CD4-positive, alpha-beta T cell treated with Interferon gamma for 1 hour (primary cell): ENCODE measurements at regions not wholly inside any gene's neighbourhood (a gene's known extent, or its start where the extent isn't known, plus 50 kb on each side); places are given as distances from the start of the nearest gene placed in this dataset.

Source experiments
- DNase-seq: peaks from one replicate; pipeline ENCODE4 v3.0.0-alpha.2; 2020

- DNase-seq, result no peak
Observed at GRCh38 chr20:11776687-11777086, 141.0 kb upstream of the BTBD3 start.

- DNase-seq, result no peak
Observed at GRCh38 chr20:11777387-11778205, 140.1 kb upstream of the BTBD3 start.

DNA sequence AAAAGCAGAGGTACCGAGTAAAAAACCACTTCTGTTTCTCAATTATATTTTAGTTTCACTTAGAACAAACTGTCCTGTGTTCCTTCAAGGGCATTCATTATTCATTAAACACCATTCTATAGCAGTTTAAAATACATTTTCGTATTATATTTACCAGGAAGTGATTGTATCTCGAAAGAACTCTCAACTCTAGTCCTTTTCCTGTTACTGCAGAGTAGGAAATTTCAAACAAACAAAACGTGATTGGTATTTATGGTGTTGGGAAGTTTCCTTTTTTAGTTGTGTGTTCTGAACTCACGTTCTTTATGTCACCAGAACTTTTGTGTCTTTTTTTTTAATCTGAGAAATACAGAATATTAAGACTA lies 139.5 kb upstream of the BTBD3 start:
- no peak for DNase-seq

GRCh38 chr20:11780765-11781369 lies 136.8 kb upstream of the BTBD3 start:
- no peak for DNase-seq

- no peak for DNase-seq
Observed at GRCh38 chr20:11783102-11783850, 134.4 kb upstream of the BTBD3 start.

- DNase-seq, result no peak
Observed at GRCh38 chr20:11785885-11786507, 131.7 kb upstream of the BTBD3 start.

- no peak for DNase-seq
Observed at GRCh38 chr20:11790046-11790445, 127.6 kb upstream of the BTBD3 start.

- DNase-seq, result no peak
Observed at GRCh38 chr20:11791316-11791715, 126.4 kb upstream of the BTBD3 start.

- no peak for DNase-seq
Observed at GRCh38 chr20:11791835-11792567, 125.7 kb upstream of the BTBD3 start.

- no peak for DNase-seq
Observed at GRCh38 chr20:11792568-11792953, 125.1 kb upstream of the BTBD3 start.

DNA sequence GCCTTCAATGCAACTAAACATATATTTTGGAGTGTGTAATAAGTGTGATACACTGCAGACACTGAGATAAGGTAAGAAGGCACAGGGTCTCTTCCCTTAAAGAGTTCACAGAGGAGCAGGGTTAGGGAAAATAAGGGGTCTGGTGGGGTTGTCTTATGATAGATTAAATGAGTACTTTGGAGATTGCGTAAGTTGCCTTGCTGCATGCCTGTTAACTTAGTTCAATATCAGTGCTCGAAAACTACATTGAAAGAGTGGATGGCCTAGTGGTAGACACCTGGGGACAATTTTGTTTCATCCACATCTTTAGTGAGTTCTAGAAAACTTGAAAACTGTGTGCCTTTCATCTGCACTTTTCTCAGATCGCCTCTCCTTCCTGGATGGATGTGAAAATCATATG lies 123.2 kb upstream of the BTBD3 start:
- DNase-seq, result no peak

DNA sequence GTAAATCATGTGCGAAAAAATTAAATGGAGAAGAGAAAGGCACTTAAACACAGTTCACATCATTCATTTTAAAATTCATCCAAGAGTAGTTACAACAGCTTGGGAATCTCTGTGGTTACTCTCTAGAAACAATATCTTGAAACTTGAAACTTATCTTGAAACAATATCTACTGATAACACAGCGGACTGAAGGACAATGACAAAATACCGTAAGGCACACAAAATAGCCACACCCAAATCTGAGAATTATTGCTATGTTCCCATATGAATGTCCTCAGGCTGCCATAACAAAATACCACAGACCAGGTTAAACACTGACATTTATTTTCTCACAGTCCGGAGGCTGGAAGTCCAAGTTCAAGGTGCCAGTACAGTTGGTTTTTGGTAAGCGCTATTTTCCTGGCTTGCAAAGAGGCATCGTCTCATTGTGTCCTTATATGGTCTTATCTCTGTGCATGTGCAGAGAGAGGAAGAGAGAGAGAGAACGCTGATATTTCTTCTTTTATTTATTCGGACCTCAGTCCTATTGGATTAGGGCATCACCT lies 122.5 kb upstream of the BTBD3 start:
- DNase-seq, result no peak

GRCh38 chr20:11796026-11796425 lies 121.7 kb upstream of the BTBD3 start:
- no peak for DNase-seq

GRCh38 chr20:11797156-11797555 lies 120.5 kb upstream of the BTBD3 start:
- no peak for DNase-seq

DNA sequence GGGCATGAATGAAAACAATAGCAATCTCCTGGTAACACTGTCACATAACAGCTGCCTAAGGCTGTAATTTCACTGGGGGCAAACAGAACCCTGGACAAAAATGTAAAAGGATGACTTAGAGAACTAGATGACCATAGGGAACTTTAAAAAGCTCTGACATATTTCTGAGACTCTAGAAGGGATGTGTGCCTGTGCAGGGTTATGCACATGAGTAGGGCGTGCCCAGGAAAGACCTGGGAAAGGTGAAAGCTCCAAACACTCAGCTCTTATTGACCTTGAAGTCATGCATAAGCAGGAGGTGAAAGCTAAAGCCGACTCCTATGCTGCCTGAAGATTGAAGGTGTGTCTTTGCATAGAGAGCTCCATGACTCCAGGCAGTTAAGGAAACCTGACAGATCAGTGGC lies 118.4 kb upstream of the BTBD3 start:
- no peak for DNase-seq

DNA sequence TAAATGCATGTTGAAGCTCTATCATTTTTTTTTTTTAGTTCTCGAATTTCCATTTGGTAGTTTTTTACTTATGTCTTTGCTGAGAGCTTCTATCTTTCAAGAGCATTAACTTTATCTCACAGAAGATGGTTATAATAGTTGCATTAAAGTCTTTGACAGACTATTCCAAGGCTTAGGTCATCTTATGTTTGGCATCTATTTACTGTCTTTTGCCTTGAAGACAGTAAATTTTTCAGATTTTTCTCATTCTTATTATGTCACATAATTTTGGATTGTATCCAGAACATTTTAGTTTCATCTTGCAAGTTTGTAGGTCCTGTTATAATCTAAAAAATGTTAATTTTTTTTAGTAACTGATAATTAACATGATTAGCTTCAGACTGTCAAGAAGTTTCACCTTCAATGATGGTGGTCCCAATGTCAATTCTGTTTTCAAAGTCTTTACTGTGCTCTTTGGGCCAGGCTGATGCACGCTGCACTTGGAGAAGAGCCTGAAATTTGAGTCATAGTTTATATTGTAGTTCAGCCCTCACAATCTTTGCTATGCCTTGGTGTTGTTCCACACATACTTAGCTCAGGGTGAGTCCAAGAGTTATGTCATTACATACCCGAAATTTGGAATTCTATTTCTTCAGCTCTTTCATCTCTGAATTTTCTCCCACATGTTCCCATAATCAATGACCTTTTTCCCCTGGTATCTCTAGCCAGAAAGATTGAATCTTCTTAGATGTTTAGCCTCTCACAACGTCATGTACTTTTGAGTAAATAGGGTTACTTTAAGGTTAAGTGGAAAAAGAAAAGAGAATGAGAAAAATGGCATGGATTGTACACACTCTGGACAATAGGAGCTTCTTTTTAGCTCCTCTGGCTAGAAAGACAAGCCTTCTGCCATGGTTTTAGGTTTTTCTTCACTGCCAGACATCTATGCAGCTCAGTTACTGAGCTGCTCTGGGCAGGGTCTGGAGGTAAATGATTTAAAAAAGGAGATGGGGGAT lies 110.3 kb upstream of the BTBD3 start:
- DNase-seq, result no peak

GRCh38 chr20:11808841-11809240 lies 108.9 kb upstream of the BTBD3 start:
- no peak for DNase-seq

DNA sequence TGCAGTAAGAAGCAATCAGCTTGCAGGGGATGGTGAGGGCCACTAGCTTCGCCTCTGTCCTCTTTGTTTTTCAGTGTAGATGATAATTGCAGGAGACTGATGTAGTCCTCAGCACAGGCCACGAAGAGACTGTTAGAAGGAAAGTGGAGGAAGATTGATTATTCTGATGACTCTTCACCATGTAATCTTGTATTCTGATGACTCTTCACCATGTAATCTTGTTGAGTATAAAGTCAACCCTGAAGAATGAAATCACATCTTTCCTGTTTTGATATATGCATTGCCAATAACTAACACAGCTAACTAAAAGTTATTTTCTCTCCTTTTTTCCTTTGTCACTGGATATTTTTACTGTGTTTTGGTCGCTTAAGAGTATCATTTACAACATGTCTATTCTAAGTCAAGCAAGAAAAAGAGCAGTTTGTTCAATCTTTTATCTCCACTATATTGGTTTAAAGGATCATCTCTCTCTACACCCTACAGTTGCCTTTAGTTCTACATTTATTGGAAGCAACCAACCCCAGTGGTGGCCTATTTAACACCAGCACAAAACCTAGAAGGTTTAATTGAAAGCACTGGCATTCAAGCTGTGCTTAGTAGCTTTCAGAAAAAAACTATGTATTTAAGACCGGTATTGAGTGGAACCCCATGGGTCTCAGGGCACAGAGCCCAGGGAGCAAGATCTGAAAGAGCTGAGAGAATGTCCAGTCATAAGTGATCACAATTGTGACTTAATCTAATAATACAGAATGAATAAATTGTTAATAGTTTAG lies 107.2 kb upstream of the BTBD3 start:
- no peak for DNase-seq

- no peak for DNase-seq
Observed at GRCh38 chr20:11813106-11813890, 104.4 kb upstream of the BTBD3 start.

DNA sequence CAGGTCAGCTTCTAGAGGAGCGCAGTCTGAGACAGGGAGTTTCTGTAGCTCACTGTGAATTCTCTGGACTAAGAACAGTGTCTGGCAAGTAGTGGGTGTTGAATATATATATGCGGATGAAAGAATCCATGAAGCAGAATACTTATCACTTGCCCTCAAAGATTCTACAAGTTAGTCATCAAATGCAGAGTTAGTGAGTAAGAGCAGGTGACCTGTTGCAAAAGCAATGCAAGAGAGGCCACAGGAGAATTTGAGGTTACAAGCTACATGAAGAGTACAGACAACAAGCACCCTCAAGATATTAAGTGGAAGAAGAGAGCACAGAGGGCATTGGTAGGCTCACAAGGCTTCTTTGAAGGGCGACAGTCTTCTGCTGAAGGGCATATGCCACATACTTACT lies 103.4 kb upstream of the BTBD3 start:
- no peak for DNase-seq
